Middle frontal gyrus (tissue), 1 donor: ENCODE measurements at regions not wholly inside any gene's neighbourhood (a gene's known extent, or its start where the extent isn't known, plus 50 kb on each side); places are given as distances from the start of the nearest gene placed in this dataset.
"Not testable (repeated sequence)": the region's sequence is repeated elsewhere in the genome, so short reads cannot be mapped to it uniquely, and the experiment has no call there.

Source experiments
- DNase-seq: peaks from one replicate; pipeline ENCODE4 v3.0.0-alpha.2; 2015; ENCODE audit warnings: low spot score; ENCODE audit errors: extremely low spot score

- peak; percentile 9 for DNase-seq
Observed at GRCh38 chr2:129469389-129469788, 510.1 kb upstream of the RAB6C start.

GRCh38 chr2:129469871-129470270 is 509.6 kb upstream of the RAB6C start:
- no peak for DNase-seq

GRCh38 chr2:129478902-129479517 is 500.5 kb upstream of the RAB6C start:
- no peak for DNase-seq

- DNase-seq = no peak
Observed at GRCh38 chr2:129479892-129480291, 499.6 kb upstream of the RAB6C start.

- DNase-seq = no peak
Observed at GRCh38 chr2:129480790-129481189, 498.7 kb upstream of the RAB6C start.

- no peak for DNase-seq
Observed at GRCh38 chr2:129481306-129482219, 497.9 kb upstream of the RAB6C start.

- DNase-seq = no peak
Observed at GRCh38 chr2:129482626-129483025, 496.8 kb upstream of the RAB6C start.

- DNase-seq = no peak
Observed at GRCh38 chr2:129483366-129483765, 496.1 kb upstream of the RAB6C start.

- DNase-seq = no peak
Observed at GRCh38 chr2:129484999-129485897, 494.2 kb upstream of the RAB6C start.

- DNase-seq = no peak
Observed at GRCh38 chr2:129488376-129488775, 491.1 kb upstream of the RAB6C start.

GRCh38 chr2:129490641-129491040 is 488.8 kb upstream of the RAB6C start:
- no peak for DNase-seq

- DNase-seq = no peak
Observed at GRCh38 chr2:129491308-129491707, 488.2 kb upstream of the RAB6C start.

GRCh38 chr2:129492548-129492947 is 486.9 kb upstream of the RAB6C start:
- DNase-seq = no peak

GRCh38 chr2:129499747-129500146 is 479.7 kb upstream of the RAB6C start:
- DNase-seq = no peak

GRCh38 chr2:129502781-129503180 is 476.7 kb upstream of the RAB6C start:
- no peak for DNase-seq

- no peak for DNase-seq
Observed at GRCh38 chr2:129504646-129505045, 474.8 kb upstream of the RAB6C start.

GRCh38 chr2:129518937-129519336 is 460.5 kb upstream of the RAB6C start:
- DNase-seq = no peak

GRCh38 chr2:129532158-129532557 is 447.3 kb upstream of the RAB6C start:
- DNase-seq = not testable (repeated sequence)

GRCh38 chr2:129548880-129549279 is 430.6 kb upstream of the RAB6C start:
- no peak for DNase-seq

GRCh38 chr2:129550536-129550935 is 428.9 kb upstream of the RAB6C start:
- no peak for DNase-seq

GRCh38 chr2:129554373-129554772 is 425.1 kb upstream of the RAB6C start:
- no peak for DNase-seq

GRCh38 chr2:129559101-129559500 is 420.4 kb upstream of the RAB6C start:
- DNase-seq = no peak
